ENCODE measurements at regions not wholly inside any gene's neighbourhood (a gene's known extent, or its start where the extent isn't known, plus 50 kb on each side); places are given as distances from the start of the nearest gene placed in this dataset.
"Not testable (repeated sequence)": the region's sequence is repeated elsewhere in the genome, so short reads cannot be mapped to it uniquely, and the experiment has no call there.

- POLR2A ChIA-PET: no interaction called here
Observed at GRCh38 chr1:147072482-147073432, 99.5 kb downstream of the PRKAB2 start.

GRCh38 chr1:147071142-147071541 lies 101.1 kb downstream of the PRKAB2 start:
- ChIA-PET CTCF (no interaction called here), POLR2A (no interaction called here)

More at GRCh38 chr1:147072482-147073432, 99.5 kb downstream of the PRKAB2 start:
- CTCF ChIA-PET: no interaction called here

GRCh38 chr1:147062956-147063355 lies 109.3 kb downstream of the PRKAB2 start:
- ChIA-PET POLR2A (no interaction called here), CTCF (no interaction called here)

DNA sequence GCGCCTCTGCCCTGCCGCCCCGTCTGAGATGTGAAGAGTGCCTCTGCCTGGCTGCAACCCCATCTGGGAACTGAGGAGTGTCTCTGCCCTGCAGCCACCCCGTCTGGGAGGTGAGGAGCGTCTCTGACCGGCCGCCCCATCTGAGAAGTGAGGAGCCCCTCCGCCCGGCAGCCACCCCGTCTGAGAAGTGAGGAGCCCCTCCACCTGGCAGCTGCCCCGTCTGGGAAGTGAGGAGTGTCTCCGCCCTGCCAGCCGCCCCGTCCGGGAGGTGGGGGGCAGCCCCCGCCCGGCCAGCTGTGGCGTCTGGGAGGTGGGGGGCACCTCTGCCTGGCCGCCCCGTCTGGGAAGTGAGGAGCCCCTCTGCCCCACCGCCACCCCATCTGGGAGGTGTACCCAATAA lies 110.4 kb downstream of the PRKAB2 start:
- CTCF ChIA-PET, POLR2A ChIA-PET: not testable (repeated sequence)

- POLR2A ChIA-PET: no interaction called here
- CTCF ChIA-PET: no interaction called here
Observed at GRCh38 chr1:147053269-147053668, 115.1 kb downstream of the NBPF12 start.

- ChIA-PET POLR2A (no interaction called here), CTCF (no interaction called here)
Observed at GRCh38 chr1:147052677-147053076, 114.6 kb downstream of the NBPF12 start.

DNA sequence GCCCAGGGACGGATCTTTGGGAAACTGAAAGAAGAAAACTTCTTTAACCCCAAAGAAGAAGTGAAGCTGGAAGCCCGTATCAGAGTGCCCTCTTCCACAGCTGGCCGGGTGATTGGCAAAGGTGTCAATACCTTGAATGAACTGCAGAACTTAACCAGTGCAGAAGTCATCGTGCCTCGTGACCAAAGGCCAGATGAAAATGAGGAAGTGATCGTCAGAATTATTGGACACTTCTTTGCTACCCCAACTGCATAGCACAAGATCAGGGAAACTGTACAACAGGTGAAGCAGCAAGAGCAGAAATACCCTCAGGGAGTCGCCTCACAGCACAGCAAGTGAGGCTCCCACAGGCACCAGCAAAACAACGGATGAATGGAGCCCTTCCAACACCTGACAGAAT lies 114.0 kb downstream of the NBPF12 start:
- ChIA-PET CTCF (no interaction called here), POLR2A (no interaction called here)

GRCh38 chr1:147051136-147051535 lies 113.0 kb downstream of the NBPF12 start:
- POLR2A ChIA-PET: no interaction called here
- CTCF ChIA-PET: interaction anchor here (0.6 kb wide), 1 partner anchor 1111 kb away, joined by 4 read pairs; no protein-coding TSS in a partner anchor

- ChIA-PET POLR2A (no interaction called here), CTCF (interaction anchor here (0.6 kb wide), 1 partner anchor 1111 kb away, joined by 4 read pairs; no protein-coding TSS in a partner anchor)
Observed at GRCh38 chr1:147050654-147051053, 112.5 kb downstream of the NBPF12 start.

GRCh38 chr1:147046863-147047394 lies 108.8 kb downstream of the NBPF12 start:
- POLR2A ChIA-PET, CTCF ChIA-PET: not testable (repeated sequence)

- CTCF ChIA-PET: no interaction called here
- POLR2A ChIA-PET: no interaction called here
Observed at GRCh38 chr1:147046189-147046862, 108.2 kb downstream of the NBPF12 start.
